GM13977 (cell line): ENCODE measurements at regions not wholly inside any gene's neighbourhood (a gene's known extent, or its start where the extent isn't known, plus 50 kb on each side); places are given as distances from the start of the nearest gene placed in this dataset.

Experiments used
- DNase-seq: peaks from one replicate; pipeline ENCODE4 v3.0.0; 2012; ENCODE audit warnings: low spot score
- in situ Hi-C: fragments of 300-500 bp; cut with MboI; formaldehyde crosslinking; loops from one replicate; pipeline ENCODE4 v1.12.0; 2022; ENCODE audit warnings: low sequenced_read_pairs, low pct_unique_long_range_greater_than_20kb, mixed read lengths, inconsistent platforms; ENCODE audit not compliant: unreplicated experiment
- TF ChIP-seq, protein P1 (sequence below): IDR thresholded peaks from 2 replicates; pipeline ENCODE4 v1.5.1; 2012; ENCODE audit warnings: mild to moderate bottlenecking, control low read depth; ENCODE audit not compliant: insufficient read depth; ENCODE audit errors: extremely low read depth, missing control alignments

GRCh38 chr1:5402618-5403017, 589.6 kb downstream of the NPHP4 start:
- in situ Hi-C loops = no loop called here
- no peak for DNase-seq
- TF ChIP-seq, protein P1, sequence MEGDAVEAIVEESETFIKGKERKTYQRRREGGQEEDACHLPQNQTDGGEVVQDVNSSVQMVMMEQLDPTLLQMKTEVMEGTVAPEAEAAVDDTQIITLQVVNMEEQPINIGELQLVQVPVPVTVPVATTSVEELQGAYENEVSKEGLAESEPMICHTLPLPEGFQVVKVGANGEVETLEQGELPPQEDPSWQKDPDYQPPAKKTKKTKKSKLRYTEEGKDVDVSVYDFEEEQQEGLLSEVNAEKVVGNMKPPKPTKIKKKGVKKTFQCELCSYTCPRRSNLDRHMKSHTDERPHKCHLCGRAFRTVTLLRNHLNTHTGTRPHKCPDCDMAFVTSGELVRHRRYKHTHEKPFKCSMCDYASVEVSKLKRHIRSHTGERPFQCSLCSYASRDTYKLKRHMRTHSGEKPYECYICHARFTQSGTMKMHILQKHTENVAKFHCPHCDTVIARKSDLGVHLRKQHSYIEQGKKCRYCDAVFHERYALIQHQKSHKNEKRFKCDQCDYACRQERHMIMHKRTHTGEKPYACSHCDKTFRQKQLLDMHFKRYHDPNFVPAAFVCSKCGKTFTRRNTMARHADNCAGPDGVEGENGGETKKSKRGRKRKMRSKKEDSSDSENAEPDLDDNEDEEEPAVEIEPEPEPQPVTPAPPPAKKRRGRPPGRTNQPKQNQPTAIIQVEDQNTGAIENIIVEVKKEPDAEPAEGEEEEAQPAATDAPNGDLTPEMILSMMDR = no peak

DNA sequence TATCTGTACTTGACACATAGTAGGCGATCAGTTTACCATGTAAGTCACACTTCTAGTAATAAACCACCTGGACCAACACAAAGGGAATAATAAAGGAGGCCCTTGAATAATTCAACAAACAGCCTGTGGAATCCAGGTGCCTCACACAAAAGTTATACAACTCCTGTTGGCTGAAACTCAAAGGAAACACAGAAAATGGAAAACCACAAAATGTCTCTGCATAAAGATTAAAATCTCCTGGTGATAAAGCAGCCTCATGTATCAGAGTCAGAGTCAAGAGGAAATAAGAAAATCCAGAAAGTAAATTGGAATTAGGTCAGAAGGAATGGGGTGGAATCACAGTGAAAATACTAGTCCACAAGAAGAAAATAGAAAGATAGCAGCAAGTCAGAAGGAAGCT, 592.5 kb downstream of the NPHP4 start:
- in situ Hi-C loops = no loop called here
- DNase-seq = no peak
- TF ChIP-seq, protein P1 = no peak

- no peak for DNase-seq
- in situ Hi-C loops = no loop called here
- TF ChIP-seq, protein P1 = no peak
Observed at GRCh38 chr1:5396593-5396992, 595.6 kb downstream of the NPHP4 start.

DNA sequence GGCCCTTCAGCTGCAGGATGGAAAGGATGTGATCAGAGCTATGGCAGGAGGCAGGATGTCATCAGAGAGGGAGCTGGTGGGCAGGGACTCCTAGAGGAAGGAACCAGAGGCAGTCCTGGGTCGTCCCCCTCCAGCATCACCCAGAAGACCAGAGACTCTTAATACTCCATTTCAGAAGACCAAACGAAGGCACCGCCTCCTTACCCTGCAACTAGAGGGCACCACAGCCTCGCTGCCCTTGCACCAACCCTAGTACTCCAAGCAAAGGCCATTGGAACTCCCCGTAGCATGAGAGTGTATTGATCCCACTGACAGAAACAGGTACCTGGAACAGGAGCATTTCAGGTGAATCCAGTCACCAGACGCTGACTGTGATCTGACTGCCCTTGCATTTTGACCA, 598.1 kb downstream of the NPHP4 start:
- TF ChIP-seq, protein P1 = no peak
- in situ Hi-C loops = no loop called here
- DNase-seq = no peak

DNA sequence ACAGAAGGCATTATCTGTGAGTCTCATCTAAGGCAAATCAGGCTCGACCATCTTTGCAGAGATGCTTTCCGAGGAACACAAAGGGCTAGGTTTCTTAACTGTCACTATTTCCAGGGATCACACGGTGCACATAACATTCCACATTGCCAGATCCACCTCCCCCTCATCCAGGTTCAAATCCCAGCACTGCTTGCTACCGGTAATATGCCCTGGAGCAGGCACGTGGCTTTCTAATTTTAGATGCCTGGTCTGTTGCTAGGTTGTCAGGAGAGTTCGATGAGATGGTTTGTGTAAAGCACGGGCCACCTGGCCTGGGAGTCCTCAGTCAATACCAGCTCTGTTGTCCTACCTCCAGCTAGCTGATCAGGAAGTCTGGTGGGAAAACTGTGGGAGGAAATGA, 598.6 kb downstream of the NPHP4 start:
- no peak for DNase-seq
- in situ Hi-C loops = no loop called here
- TF ChIP-seq, protein P1 = no peak

- in situ Hi-C loops = no loop called here
- no peak for DNase-seq
- TF ChIP-seq, protein P1 = no peak
Observed at GRCh38 chr1:5393146-5393545, 599.1 kb downstream of the NPHP4 start.

- TF ChIP-seq, protein P1 = no peak
- DNase-seq = no peak
- in situ Hi-C loops = no loop called here
Observed at GRCh38 chr1:5391725-5392124, 600.5 kb downstream of the NPHP4 start.
